Loucy (cell line): ENCODE measurements at regions not wholly inside any gene's neighbourhood (a gene's known extent, or its start where the extent isn't known, plus 50 kb on each side); places are given as distances from the start of the nearest gene placed in this dataset.

Experiments used
- H2AFZ ChIP-seq: fragments of 200-600 bp; sonication (generic); 2 replicates; pipeline ENCODE4 v1.6.0; 2016; ENCODE audit warnings: antibody characterized with exemption, mild to moderate bottlenecking, low read length, moderate library complexity
- H3F3A ChIP-seq: fragments of 200-600 bp; 2 replicates; pipeline ENCODE4 v1.6.0; 2016; ENCODE audit warnings: antibody characterized with exemption, low read depth, mild to moderate bottlenecking
- H3K27me3 ChIP-seq: fragments of 200-600 bp; sonication (generic); 2 replicates; pipeline ENCODE4 v1.6.1; 2014; ENCODE audit warnings: low read length, mild to moderate bottlenecking; ENCODE audit not compliant: insufficient read depth, poor library complexity, severe bottlenecking
- H3K36me3 ChIP-seq: fragments of 200-600 bp; sonication (generic); 2 replicates; pipeline ENCODE4 v1.6.1; 2016; ENCODE audit warnings: low read length; ENCODE audit not compliant: insufficient read depth
- H3K4me1 ChIP-seq: fragments of 200-600 bp; sonication (generic); 2 replicates; pipeline ENCODE4 v1.5.1; 2014; ENCODE audit warnings: low read length, mild to moderate bottlenecking; ENCODE audit not compliant: insufficient read depth, poor library complexity, severe bottlenecking
- H3K4me2 ChIP-seq: fragments of 200-600 bp; sonication (generic); 2 replicates; pipeline ENCODE4 v1.6.0; 2014; ENCODE audit warnings: antibody characterized with exemption, low read length, low read depth, mild to moderate bottlenecking; ENCODE audit not compliant: poor library complexity, severe bottlenecking
- H3K4me3 ChIP-seq: fragments of 200-600 bp; sonication (generic); 2 replicates; pipeline ENCODE4 v1.5.1; 2014; ENCODE audit warnings: low read length, mild to moderate bottlenecking, mixed read lengths; ENCODE audit not compliant: poor library complexity, severe bottlenecking
- H3K79me2 ChIP-seq: fragments of 200-600 bp; sonication (generic); 2 replicates; pipeline ENCODE4 v1.6.1; 2014; ENCODE audit warnings: low read length; ENCODE audit not compliant: insufficient read depth
- H3K9ac ChIP-seq: fragments of 200-600 bp; sonication (generic); 2 replicates; pipeline ENCODE4 v1.6.0; 2014; ENCODE audit warnings: mild to moderate bottlenecking, low read depth, low read length, moderate library complexity; ENCODE audit not compliant: poor library complexity, severe bottlenecking
- H3K9me2 ChIP-seq: fragments of 200-600 bp; sonication (generic); replicated peaks from 2 replicates; pipeline ENCODE4 v1.6.1; 2016; ENCODE audit warnings: low read depth, low read length, mixed read lengths
- H3K9me3 ChIP-seq: fragments of 200-600 bp; sonication (generic); 2 replicates; pipeline ENCODE4 v1.6.1; 2014; ENCODE audit warnings: mild to moderate bottlenecking, antibody characterized with exemption, low read length, low read depth; ENCODE audit not compliant: insufficient read depth
- H4K20me1 ChIP-seq: fragments of 200-600 bp; sonication (generic); 2 replicates; pipeline ENCODE4 v1.6.0; 2014; ENCODE audit warnings: antibody characterized with exemption, low read length, mild to moderate bottlenecking; ENCODE audit not compliant: insufficient read depth, poor library complexity, severe bottlenecking
- EZH2phosphoT487 ChIP-seq: fragments of 200-600 bp; IDR thresholded peaks from 2 replicates; pipeline ENCODE4 v1.6.1; 2018; ENCODE audit warnings: antibody characterized with exemption, mild to moderate bottlenecking, moderate library complexity, borderline replicate concordance
- TF ChIP-seq, protein P1 (sequence below): fragments of 200-600 bp; sonication (generic); conservative IDR thresholded peaks from 2 replicates; pipeline ENCODE4 v1.5.1; 2014; ENCODE audit warnings: mild to moderate bottlenecking, antibody characterized with exemption, low read length

DNA sequence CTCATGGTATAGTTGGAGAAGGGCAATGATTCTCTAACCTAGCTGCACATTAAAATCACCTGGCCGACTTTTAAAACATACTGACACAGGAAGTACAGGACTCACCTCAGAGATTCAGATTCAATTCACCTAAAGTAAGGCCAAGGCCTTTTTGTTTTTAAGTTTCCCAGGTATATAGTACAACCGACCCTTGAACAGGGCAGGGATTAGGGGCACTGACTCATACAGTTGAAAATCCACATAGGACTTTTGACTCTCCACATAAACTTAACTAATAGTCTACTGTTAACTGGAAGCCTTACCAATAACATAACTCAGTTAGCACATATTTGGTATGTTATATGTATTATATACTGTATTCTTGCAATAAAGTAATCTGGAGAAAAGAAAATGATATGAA, 129.5 kb upstream of the ABI3BP start:
- Histone ChIP-seq H2AFZ (no peak overlapping the region), H4K20me1 (no peaks in the 10 kb centered on the region), H3K4me2 (no peak overlapping the region), H3K9me2 (no peaks in the 10 kb centered on the region), H3K36me3 (no peaks in the 10 kb centered on the region), H3F3A (no peaks in the 10 kb centered on the region), H3K4me1 (no peaks in the 10 kb centered on the region), H3K27me3 (no peaks in the 10 kb centered on the region), H3K9me3 (no peaks in the 10 kb centered on the region), H3K9ac (no peak overlapping the region), H3K79me2 (no peaks in the 10 kb centered on the region), H3K4me3 (no peak overlapping the region)
- no peak for TF ChIP-seq EZH2phosphoT487
- TF ChIP-seq, protein P1, sequence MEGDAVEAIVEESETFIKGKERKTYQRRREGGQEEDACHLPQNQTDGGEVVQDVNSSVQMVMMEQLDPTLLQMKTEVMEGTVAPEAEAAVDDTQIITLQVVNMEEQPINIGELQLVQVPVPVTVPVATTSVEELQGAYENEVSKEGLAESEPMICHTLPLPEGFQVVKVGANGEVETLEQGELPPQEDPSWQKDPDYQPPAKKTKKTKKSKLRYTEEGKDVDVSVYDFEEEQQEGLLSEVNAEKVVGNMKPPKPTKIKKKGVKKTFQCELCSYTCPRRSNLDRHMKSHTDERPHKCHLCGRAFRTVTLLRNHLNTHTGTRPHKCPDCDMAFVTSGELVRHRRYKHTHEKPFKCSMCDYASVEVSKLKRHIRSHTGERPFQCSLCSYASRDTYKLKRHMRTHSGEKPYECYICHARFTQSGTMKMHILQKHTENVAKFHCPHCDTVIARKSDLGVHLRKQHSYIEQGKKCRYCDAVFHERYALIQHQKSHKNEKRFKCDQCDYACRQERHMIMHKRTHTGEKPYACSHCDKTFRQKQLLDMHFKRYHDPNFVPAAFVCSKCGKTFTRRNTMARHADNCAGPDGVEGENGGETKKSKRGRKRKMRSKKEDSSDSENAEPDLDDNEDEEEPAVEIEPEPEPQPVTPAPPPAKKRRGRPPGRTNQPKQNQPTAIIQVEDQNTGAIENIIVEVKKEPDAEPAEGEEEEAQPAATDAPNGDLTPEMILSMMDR = no peak

DNA sequence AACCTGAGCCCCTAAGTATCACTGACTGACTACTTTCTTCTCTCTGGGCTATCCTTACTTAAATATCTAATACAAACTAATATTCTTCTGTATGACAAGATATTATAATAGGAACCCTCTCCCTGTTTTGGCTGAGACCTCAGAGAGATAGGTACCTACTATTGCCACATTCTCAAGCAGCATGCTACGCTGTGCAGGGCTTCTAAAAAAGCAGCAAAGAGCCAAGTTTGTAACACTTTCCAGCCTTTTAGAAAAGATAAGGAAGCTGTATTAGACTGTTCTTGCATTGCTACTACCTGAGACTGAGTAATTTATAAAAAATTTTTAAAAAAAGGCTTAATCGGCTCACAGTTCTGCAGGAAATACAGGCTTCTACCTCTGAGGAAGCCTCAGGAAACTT, 126.8 kb upstream of the ABI3BP start:
- Histone ChIP-seq H3K9me2 (no peaks in the 10 kb centered on the region), H3K9ac (no peak overlapping the region), H3K4me2 (no peak overlapping the region), H3K36me3 (no peaks in the 10 kb centered on the region), H3K9me3 (no peaks in the 10 kb centered on the region), H3K79me2 (no peaks in the 10 kb centered on the region), H3F3A (no peaks in the 10 kb centered on the region), H4K20me1 (no peaks in the 10 kb centered on the region), H3K27me3 (no peaks in the 10 kb centered on the region), H3K4me1 (no peaks in the 10 kb centered on the region), H3K4me3 (no peak overlapping the region), H2AFZ (no peak overlapping the region)
- no peak for TF ChIP-seq EZH2phosphoT487
- TF ChIP-seq, protein P1 = no peak

DNA sequence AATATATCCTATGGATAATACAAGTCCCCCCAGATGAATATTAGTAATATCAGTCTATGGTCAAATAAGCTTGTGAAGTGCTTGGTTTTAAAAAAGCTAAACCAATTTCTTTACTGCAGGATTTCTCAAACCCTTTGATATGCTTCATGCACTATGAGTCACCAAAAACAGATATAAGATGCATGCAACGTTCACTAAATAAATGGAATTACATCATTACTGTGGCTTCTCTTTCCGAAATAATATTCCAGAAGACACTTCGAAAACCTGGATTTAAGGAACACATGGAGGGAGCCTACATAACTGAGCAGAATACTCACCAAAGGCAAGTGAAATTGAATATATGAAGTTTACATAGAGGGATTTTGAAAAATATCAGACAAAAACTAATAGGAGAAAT, 126.3 kb upstream of the ABI3BP start:
- H3K9me2 ChIP-seq = no peaks in the 10 kb centered on the region
- H2AFZ ChIP-seq = no peak overlapping the region
- no peak overlapping the region for H3K4me3 ChIP-seq
- H3K4me1 ChIP-seq = no peaks in the 10 kb centered on the region
- no peaks in the 10 kb centered on the region for H3K79me2 ChIP-seq
- TF ChIP-seq EZH2phosphoT487 = no peak
- TF ChIP-seq, protein P1 = no peak
- H3F3A ChIP-seq = no peaks in the 10 kb centered on the region
- H4K20me1 ChIP-seq = no peaks in the 10 kb centered on the region
- H3K27me3 ChIP-seq = no peaks in the 10 kb centered on the region
- no peak overlapping the region for H3K9ac ChIP-seq
- H3K36me3 ChIP-seq = no peaks in the 10 kb centered on the region
- H3K9me3 ChIP-seq = no peaks in the 10 kb centered on the region
- no peak overlapping the region for H3K4me2 ChIP-seq
